GM04504 (cell line): ENCODE measurements at regions not wholly inside any gene's neighbourhood (a gene's known extent, or its start where the extent isn't known, plus 50 kb on each side); places are given as distances from the start of the nearest gene placed in this dataset.
"Not testable (repeated sequence)": the region's sequence is repeated elsewhere in the genome, so short reads cannot be mapped to it uniquely, and the experiment has no call there.

Experiments
- DNase-seq: peaks from one replicate; pipeline ENCODE4 v3.0.0-alpha.2; 2012; ENCODE audit warnings: low read depth

- DNase-seq, result no peak
Measured at GRCh38 chr4:137394018-137394417, 138.3 kb downstream of the PCDH18 start.

GRCh38 chr4:137393044-137393443, 139.2 kb downstream of the PCDH18 start:
- no peak for DNase-seq

- DNase-seq, result peak; percentile 73
Measured at GRCh38 chr4:137390707-137391106, 141.6 kb downstream of the PCDH18 start.

- no peak for DNase-seq
Measured at GRCh38 chr4:137389911-137390520, 142.3 kb downstream of the PCDH18 start.

GRCh38 chr4:137387924-137388323, 144.4 kb downstream of the PCDH18 start:
- DNase-seq, result no peak

- DNase-seq, result no peak
Measured at GRCh38 chr4:137384476-137384875, 147.8 kb downstream of the PCDH18 start.

GRCh38 chr4:137378821-137379220, 153.5 kb downstream of the PCDH18 start:
- DNase-seq, result no peak

GRCh38 chr4:137378393-137378792, 153.9 kb downstream of the PCDH18 start:
- no peak for DNase-seq

- DNase-seq, result no peak
Measured at GRCh38 chr4:137376312-137376711, 156.0 kb downstream of the PCDH18 start.

- no peak for DNase-seq
Measured at GRCh38 chr4:137375111-137375850, 157.0 kb downstream of the PCDH18 start.

GRCh38 chr4:137370679-137371078, 161.6 kb downstream of the PCDH18 start:
- DNase-seq, result no peak

GRCh38 chr4:137370206-137370633, 162.1 kb downstream of the PCDH18 start:
- no peak for DNase-seq

GRCh38 chr4:137367620-137368019, 164.7 kb downstream of the PCDH18 start:
- peak; percentile 58 for DNase-seq

GRCh38 chr4:137363496-137363895, 168.8 kb downstream of the PCDH18 start:
- no peak for DNase-seq

GRCh38 chr4:137361756-137362470, 170.4 kb downstream of the PCDH18 start:
- no peak for DNase-seq

- DNase-seq, result no peak
Measured at GRCh38 chr4:137360761-137361160, 171.5 kb downstream of the PCDH18 start.

- DNase-seq, result peak; percentile 25
Measured at GRCh38 chr4:137359691-137360315, 172.5 kb downstream of the PCDH18 start.

- not testable (repeated sequence) for DNase-seq
Measured at GRCh38 chr4:137354562-137354961, 177.7 kb downstream of the PCDH18 start.

- DNase-seq, result no peak
Measured at GRCh38 chr4:137347371-137347770, 184.9 kb downstream of the PCDH18 start.

- DNase-seq, result no peak
Measured at GRCh38 chr4:137345597-137345996, 186.7 kb downstream of the PCDH18 start.

GRCh38 chr4:137343221-137343620, 189.1 kb downstream of the PCDH18 start:
- no peak for DNase-seq

GRCh38 chr4:137333031-137333430, 199.3 kb downstream of the PCDH18 start:
- DNase-seq, result no peak

GRCh38 chr4:137312257-137312656, 220.0 kb downstream of the PCDH18 start:
- no peak for DNase-seq
